ENCODE measurements at regions not wholly inside any gene's neighbourhood (a gene's known extent, or its start where the extent isn't known, plus 50 kb on each side); places are given as distances from the start of the nearest gene placed in this dataset.

GRCh38 chr21:17440969-17441368 is 71.9 kb upstream of the CXADR start:
- no peak for DNase-seq (ENCODE audit: low read depth in 2 of 2)

GRCh38 chr21:17441370-17441769 is 71.5 kb upstream of the CXADR start:
- no peak for DNase-seq (ENCODE audit: low read depth in 2 of 2)

GRCh38 chr21:17442165-17442564 is 70.7 kb upstream of the CXADR start:
- no peak for DNase-seq (ENCODE audit: low read depth in 2 of 2)

- no peak for DNase-seq (ENCODE audit: low read depth in 2 of 2)
These were observed 68.0 kb upstream of the CXADR start for GRCh38 chr21:17444828-17445227.

- no peak for DNase-seq (ENCODE audit: low read depth in 2 of 2)
These were observed 66.1 kb upstream of the CXADR start for GRCh38 chr21:17446737-17447136.

GRCh38 chr21:17449701-17450100 is 63.1 kb upstream of the CXADR start:
- no peak for DNase-seq (ENCODE audit: low read depth in 2 of 2)

- no peak for DNase-seq (ENCODE audit: low read depth in 2 of 2)
These were observed 61.4 kb upstream of the CXADR start for GRCh38 chr21:17451364-17451891.

- DNase-seq (ENCODE audit: low read depth in 2 of 2) = peak; percentile 4 to 10
These were observed 58.4 kb upstream of the CXADR start for GRCh38 chr21:17454315-17455027.

- DNase-seq (ENCODE audit: low read depth in 2 of 2) = no peak
These were observed 57.9 kb upstream of the CXADR start for GRCh38 chr21:17455028-17455353.

- no peak for DNase-seq (ENCODE audit: low read depth in 2 of 2)
These were observed 57.4 kb upstream of the CXADR start for GRCh38 chr21:17455451-17455850.

GRCh38 chr21:17458279-17458678 is 54.6 kb upstream of the CXADR start:
- DNase-seq (ENCODE audit: low read depth in 2 of 2) = no peak

GRCh38 chr21:17460094-17460493 is 52.7 kb upstream of the CXADR start:
- no peak for DNase-seq (ENCODE audit: low read depth in 2 of 2)

GRCh38 chr21:17461014-17461413 is 51.8 kb upstream of the CXADR start:
- no peak for DNase-seq (ENCODE audit: low read depth in 2 of 2)

GRCh38 chr21:17461582-17461981 is 51.3 kb upstream of the CXADR start:
- DNase-seq (ENCODE audit: low read depth in 2 of 2) = no peak

GRCh38 chr21:17462276-17462981 is 50.4 kb upstream of the CXADR start:
- no peak for DNase-seq (ENCODE audit: low read depth in 2 of 2)
